BJ (cell line): ENCODE measurements at regions not wholly inside any gene's neighbourhood (a gene's known extent, or its start where the extent isn't known, plus 50 kb on each side); places are given as distances from the start of the nearest gene placed in this dataset.

ENCODE experiments used
- CTCF ChIA-PET: fragments of 350-600 bp; formaldehyde crosslinking; extraction: SDS; loops from one replicate; lab custom pipeline; 2021; ENCODE audit warnings: antibody characterized with exemption, inconsistent platforms; lab: Yijun Ruan, JAX
- POLR2A ChIA-PET: fragments of 300-600 bp; sonication (Branson Sonifier 250); formaldehyde crosslinking; extraction: SDS; loops from one replicate; lab custom pipeline; 2021; ENCODE audit warnings: antibody characterized with exemption; lab: Charles Lee
- DNase-seq: peaks from one replicate; pipeline ENCODE4 v3.0.0-alpha.2; 2011; ENCODE audit warnings: low read depth
- H3K27me3 ChIP-seq: 2 replicates; pipeline ENCODE4 v1.6.0; 2011; ENCODE audit warnings: low read length; ENCODE audit not compliant: control insufficient read depth, insufficient read depth
- H3K36me3 ChIP-seq: 2 replicates; pipeline ENCODE4 v1.5.1; 2011; ENCODE audit warnings: low read length; ENCODE audit not compliant: control insufficient read depth, insufficient read depth
- H3K4me3 ChIP-seq: 2 replicates; pipeline ENCODE4 v1.5.1; 2011; ENCODE audit warnings: low read depth, mild to moderate bottlenecking, control low read depth, low read length
- CTCF ChIP-seq: IDR thresholded peaks from 2 replicates; pipeline ENCODE4 v1.5.1; 2011; ENCODE audit warnings: low read depth, mild to moderate bottlenecking, control low read depth, inconsistent platforms, low read length, moderate library complexity; ENCODE audit not compliant: insufficient read depth

GRCh38 chr10:109306698-109307097 is 616.6 kb downstream of the XPNPEP1 start:
- Histone ChIP-seq H3K36me3 (no peaks in the 10 kb centered on the region), H3K4me3 (no peak overlapping the region), H3K27me3 (no peaks in the 10 kb centered on the region)
- TF ChIP-seq CTCF: no peak
- POLR2A ChIA-PET: no interaction called here
- CTCF ChIA-PET: no interaction called here
- no peak for DNase-seq

- no peak for DNase-seq
- TF ChIP-seq CTCF: no peak
- Histone ChIP-seq H3K27me3 (no peaks in the 10 kb centered on the region), H3K36me3 (no peaks in the 10 kb centered on the region), H3K4me3 (no peak overlapping the region)
- POLR2A ChIA-PET: no interaction called here
- CTCF ChIA-PET: no interaction called here
Observed at GRCh38 chr10:109287858-109288257, 635.5 kb downstream of the XPNPEP1 start.

- POLR2A ChIA-PET: no interaction called here
Observed at GRCh38 chr10:109282510-109282909, 640.8 kb downstream of the XPNPEP1 start.

GRCh38 chr10:109281347-109281746 is 642.0 kb downstream of the XPNPEP1 start:
- no peak for DNase-seq
- no peak overlapping the region for H3K4me3 ChIP-seq
- ChIA-PET POLR2A (no interaction called here), CTCF (no interaction called here)
- no peaks in the 10 kb centered on the region for H3K27me3 ChIP-seq
- TF ChIP-seq CTCF: no peak
- H3K36me3 ChIP-seq: no peaks in the 10 kb centered on the region

More at GRCh38 chr10:109282510-109282909, 640.8 kb downstream of the XPNPEP1 start:
- Histone ChIP-seq H3K27me3 (no peaks in the 10 kb centered on the region), H3K4me3 (no peak overlapping the region), H3K36me3 (no peaks in the 10 kb centered on the region)
- no peak for TF ChIP-seq CTCF
- DNase-seq: peak; percentile 57
- CTCF ChIA-PET: no interaction called here

GRCh38 chr10:109280837-109281236 is 642.5 kb downstream of the XPNPEP1 start:
- no peaks in the 10 kb centered on the region for H3K27me3 ChIP-seq
- no peak for TF ChIP-seq CTCF
- no peak overlapping the region for H3K4me3 ChIP-seq
- no peaks in the 10 kb centered on the region for H3K36me3 ChIP-seq
- ChIA-PET POLR2A (no interaction called here), CTCF (no interaction called here)
- DNase-seq: no peak
